SK-N-SH (cell line): ENCODE measurements at regions not wholly inside any gene's neighbourhood (a gene's known extent, or its start where the extent isn't known, plus 50 kb on each side); places are given as distances from the start of the nearest gene placed in this dataset.

ENCODE experiments used
- CTCF ChIA-PET: fragments of 300-600, 350-600 bp; formaldehyde crosslinking; extraction: SDS; loops from one replicate; lab custom pipeline; 2021; lab: Yijun Ruan, JAX
- POLR2A ChIA-PET: fragments of 350-600 bp; sonication (Branson Sonifier 250); formaldehyde crosslinking; extraction: SDS; loops from one replicate; lab custom pipeline; 2020; ENCODE audit warnings: antibody characterized with exemption, inconsistent platforms; lab: Yijun Ruan, JAX
- DNase-seq: peaks from one replicate; pipeline ENCODE4 v3.0.0; 2012
- H2AFZ ChIP-seq: fragments of 200-600 bp; sonication (generic); 2 replicates; pipeline ENCODE4 v1.8.1; 2016; ENCODE audit warnings: antibody characterized with exemption, mild to moderate bottlenecking, low read depth
- H3F3A ChIP-seq: fragments of 200-600 bp; sonication (generic); replicated peaks from 2 replicates; pipeline ENCODE3; 2016; ENCODE audit warnings: antibody characterized with exemption, mild to moderate bottlenecking; ENCODE audit not compliant: insufficient read depth
- H3K27ac ChIP-seq, 2 experiments: fragments of 200-500 bp in 1 of 2; fragments of 200-600 bp in 1 of 2; sonication (Bioruptor generic) in 1 of 2; sonication (generic), shearing (Covaris generic) in 1 of 2; 2 replicates each; pipeline versions ENCODE4 v1.5.1 to v1.6.1; 2014 to 2016; ENCODE audit warnings: low read depth in 2 of 2, inconsistent platforms in 1 of 2, low read length in 1 of 2, mild to moderate bottlenecking in 1 of 2, mixed read lengths in 1 of 2
- H3K27me3 ChIP-seq: fragments of 200-600 bp; sonication (generic), shearing (Covaris generic); 2 replicates; pipeline ENCODE4 v1.6.1; 2016; ENCODE audit warnings: mixed run types; ENCODE audit not compliant: insufficient read depth
- H3K36me3 ChIP-seq, 2 experiments: fragments of 200-500 bp in 1 of 2; fragments of 200-600 bp in 1 of 2; sonication (Bioruptor generic) in 1 of 2; sonication (generic) in 1 of 2; replicated peaks in 1 of 2; 2 replicates each; pipeline versions ENCODE3 to v1.5.1; 2014 to 2016; ENCODE audit warnings: low read length in 1 of 2, mild to moderate bottlenecking in 1 of 2; ENCODE audit not compliant: insufficient read depth in 2 of 2, control insufficient read depth in 1 of 2
- H3K4me1 ChIP-seq, 2 experiments: fragments of 200-500 bp in 1 of 2; fragments of 200-600 bp in 1 of 2; sonication (Bioruptor generic) in 1 of 2; sonication (generic), shearing (Covaris generic) in 1 of 2; 2 replicates each; pipeline versions ENCODE4 v1.5.1 to v1.6.1; 2014 to 2016; ENCODE audit warnings: low read depth in 1 of 2, low read length in 1 of 2, mixed run types in 1 of 2; ENCODE audit not compliant: insufficient read depth in 2 of 2, control insufficient read depth in 1 of 2
- H3K4me2 ChIP-seq: fragments of 200-600 bp; sonication (generic), shearing (Covaris generic); 2 replicates; pipeline ENCODE4 v1.6.1; 2017; ENCODE audit warnings: mixed run types
- H3K4me3 ChIP-seq, 2 experiments: fragments of 200-500 bp in 1 of 2; fragments of 200-600 bp in 1 of 2; sonication (Bioruptor generic) in 1 of 2; sonication (generic), shearing (Covaris generic) in 1 of 2; 2 replicates each; pipeline versions ENCODE4 v1.5.1 to v1.8.1; 2014 to 2016; ENCODE audit warnings: low read depth in 2 of 2, inconsistent platforms in 1 of 2, low read length in 1 of 2, mild to moderate bottlenecking in 1 of 2, mixed read lengths in 1 of 2, moderate library complexity in 1 of 2
- H3K79me2 ChIP-seq: fragments of 200-600 bp; sonication (generic); 2 replicates; pipeline ENCODE4 v1.8.1; 2017; ENCODE audit warnings: mild to moderate bottlenecking; ENCODE audit not compliant: insufficient read depth
- H3K9ac ChIP-seq: fragments of 200-600 bp; sonication (generic); 2 replicates; pipeline ENCODE4 v1.6.1; 2017; ENCODE audit warnings: mixed run types
- H3K9me2 ChIP-seq: fragments of 200-600 bp; sonication (generic); 2 replicates; pipeline ENCODE4 v1.6.1; 2017; ENCODE audit warnings: mixed run types
- H3K9me3 ChIP-seq: fragments of 200-600 bp; sonication (generic); 2 replicates; pipeline ENCODE4 v1.6.1; 2017; ENCODE audit warnings: mixed run types, mild to moderate bottlenecking, moderate library complexity
- H4K20me1 ChIP-seq: fragments of 200-600 bp; sonication (generic); 2 replicates; pipeline ENCODE4 v1.6.1; 2017; ENCODE audit warnings: mild to moderate bottlenecking, mixed run types; ENCODE audit not compliant: insufficient read depth
- CHD2 ChIP-seq: fragments of 150-350 bp; IDR thresholded peaks from 2 replicates; pipeline ENCODE4 v1.6.1; 2018; ENCODE audit warnings: low read length; ENCODE audit not compliant: partially characterized antibody
- ELF1 ChIP-seq: IDR thresholded peaks from 2 replicates; pipeline ENCODE4 v1.4.0; 2012
- EZH2phosphoT487 ChIP-seq: fragments of 200-600 bp; sonication (generic); IDR thresholded peaks from 2 replicates; pipeline ENCODE4 v1.6.1; 2017; ENCODE audit warnings: low read depth, mixed run types, mild to moderate bottlenecking, antibody characterized with exemption, moderate library complexity, borderline replicate concordance
- FOSL2 ChIP-seq: IDR thresholded peaks from 2 replicates; pipeline ENCODE4 v1.4.0; 2012; ENCODE audit warnings: low read depth, mild to moderate bottlenecking, moderate library complexity, borderline replicate concordance
- FOXM1 ChIP-seq: IDR thresholded peaks from 2 replicates; pipeline ENCODE4 v1.4.0; 2012; ENCODE audit warnings: low read depth, mild to moderate bottlenecking
- GATA2 ChIP-seq: sonication (generic); formaldehyde crosslinking; IDR thresholded peaks from 2 replicates; pipeline ENCODE4 v1.5.0; 2020; ENCODE audit warnings: mild to moderate bottlenecking, missing genetic modification reagents
- MXI1 ChIP-seq: IDR thresholded peaks from 2 replicates; pipeline ENCODE4 v1.6.1; 2012; ENCODE audit warnings: mild to moderate bottlenecking, low read depth, low read length, improper control_type of control experiment
- NRF1 ChIP-seq: IDR thresholded peaks from 2 replicates; pipeline ENCODE4 v1.6.1; 2012; ENCODE audit warnings: low read depth, mild to moderate bottlenecking, low read length
- RAD21 ChIP-seq: IDR thresholded peaks from 2 replicates; pipeline ENCODE4 v1.6.1; 2012; ENCODE audit warnings: mild to moderate bottlenecking, low read length
- RCOR1 ChIP-seq: fragments of 150-350 bp; IDR thresholded peaks from 2 replicates; pipeline ENCODE4 v1.6.1; 2017; ENCODE audit warnings: antibody characterized with exemption, low read length
- RFX5 ChIP-seq: IDR thresholded peaks from 2 replicates; pipeline ENCODE4 v1.6.1; 2012; ENCODE audit warnings: mild to moderate bottlenecking, improper control_type of control experiment, low read length
- RXRA ChIP-seq: IDR thresholded peaks from 2 replicates; pipeline ENCODE4 v1.4.0; 2012; ENCODE audit warnings: low read depth, mild to moderate bottlenecking, borderline replicate concordance
- SIN3A ChIP-seq: IDR thresholded peaks from 2 replicates; pipeline ENCODE4 v1.6.1; 2012; ENCODE audit warnings: low read depth, mild to moderate bottlenecking, low read length, moderate library complexity, borderline replicate concordance
- SMC3 ChIP-seq: IDR thresholded peaks from 2 replicates; pipeline ENCODE4 v1.6.1; 2012; ENCODE audit warnings: low read depth, low read length, improper control_type of control experiment
- TAF1 ChIP-seq: IDR thresholded peaks from 2 replicates; pipeline ENCODE4 v1.6.1; 2012; ENCODE audit warnings: low read depth, mild to moderate bottlenecking, low read length, moderate library complexity, borderline replicate concordance
- TCF12 ChIP-seq: IDR thresholded peaks from 2 replicates; pipeline ENCODE4 v1.4.0; 2012
- TEAD4 ChIP-seq: IDR thresholded peaks from 2 replicates; pipeline ENCODE4 v1.4.0; 2012; ENCODE audit warnings: mild to moderate bottlenecking, borderline replicate concordance; ENCODE audit not compliant: insufficient read depth
- WGBS: methylation state at CpG from one replicate; pipeline ENCODE4 v1.1.6; 2017; ENCODE audit warnings: low lambda C conversion rate; 5-methylcytosine and 5-hydroxymethylcytosine counted together
- TF ChIP-seq, protein P1 (sequence below): IDR thresholded peaks from 2 replicates; pipeline ENCODE4 v1.4.0; 2012; ENCODE audit warnings: low read depth
- TF ChIP-seq, protein P2 (sequence below): fragments of 200-600 bp; sonication (generic); IDR thresholded peaks from 2 replicates; pipeline ENCODE4 v1.6.1; 2017; ENCODE audit warnings: antibody characterized with exemption, mild to moderate bottlenecking, moderate library complexity
- TF ChIP-seq, protein P3 (sequence below): fragments of 150-350 bp; IDR thresholded peaks from 2 replicates; pipeline ENCODE4 v1.6.1; 2016; ENCODE audit warnings: mild to moderate bottlenecking, low read depth, low read length

DNA sequence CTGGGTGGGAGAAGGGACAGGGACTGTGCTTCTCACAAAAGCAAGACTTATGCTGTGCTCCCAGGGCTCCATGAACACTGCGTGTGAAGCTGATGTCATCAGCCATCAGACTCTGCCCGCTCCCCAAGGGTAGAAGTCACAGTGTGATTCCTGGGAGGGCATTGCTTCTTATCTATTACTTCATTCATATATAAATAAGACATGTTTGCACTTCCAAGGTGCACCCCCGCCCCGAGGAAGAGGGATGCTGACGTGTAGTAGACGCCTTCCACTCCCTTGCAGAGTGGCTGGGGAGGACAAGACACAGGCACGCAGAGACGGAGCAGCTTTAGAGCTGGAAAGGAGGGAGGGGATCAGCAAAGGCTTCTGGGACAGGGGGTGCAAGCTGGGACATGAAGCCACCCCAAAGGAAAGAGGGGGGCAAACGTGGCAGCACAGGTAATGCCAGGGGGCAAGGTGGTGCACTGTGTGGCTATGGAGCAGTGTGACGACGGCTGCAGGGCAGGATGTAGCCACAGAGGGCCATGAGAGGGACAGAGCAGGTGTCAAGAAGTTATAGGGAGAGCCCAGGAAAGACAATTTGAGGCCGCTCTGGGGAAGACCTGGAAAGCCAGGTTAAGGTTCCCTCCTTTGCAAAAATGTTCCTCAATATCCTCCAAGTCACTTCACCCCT is 558.5 kb downstream of the MN1 start:
- Histone ChIP-seq H3K9ac (no peak overlapping the region), H3K9me3 (no peaks in the 10 kb centered on the region), H3K4me1 (peaks cover 4 to 41% of the 10 kb centered on the region in 2 experiments; a peak in 3 of 4 replicates), H3K36me3 (no peaks in the 10 kb centered on the region), H3K4me2 (no peak overlapping the region), H3K27ac (no peak overlapping the region), H3K27me3 (no peaks in the 10 kb centered on the region), H3K9me2 (no peaks in the 10 kb centered on the region), H3K79me2 (no peaks in the 10 kb centered on the region), H3F3A (no peaks in the 10 kb centered on the region), H3K4me3 (no peak overlapping the region), H2AFZ (no peak overlapping the region), H4K20me1 (no peaks in the 10 kb centered on the region)
- ChIA-PET CTCF (interaction anchor here (0.6 kb wide), 1 partner anchor 87 kb away, joined by 3 read pairs; no protein-coding TSS in a partner anchor), POLR2A (no interaction called here)
- no peak for DNase-seq
- 65% methylated on average over 12 of the region's 12 CpGs for WGBS
- TF ChIP-seq RCOR1 (no peak), RXRA (no peak), NRF1 (no peak), FOXM1 (no peak), RFX5 (no peak), TCF12 (no peak), TAF1 (no peak), FOSL2 (no peak), RAD21 (no peak)
- TF ChIP-seq, protein P1, sequence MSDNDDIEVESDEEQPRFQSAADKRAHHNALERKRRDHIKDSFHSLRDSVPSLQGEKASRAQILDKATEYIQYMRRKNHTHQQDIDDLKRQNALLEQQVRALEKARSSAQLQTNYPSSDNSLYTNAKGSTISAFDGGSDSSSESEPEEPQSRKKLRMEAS: no peak
- TF ChIP-seq, protein P2, sequence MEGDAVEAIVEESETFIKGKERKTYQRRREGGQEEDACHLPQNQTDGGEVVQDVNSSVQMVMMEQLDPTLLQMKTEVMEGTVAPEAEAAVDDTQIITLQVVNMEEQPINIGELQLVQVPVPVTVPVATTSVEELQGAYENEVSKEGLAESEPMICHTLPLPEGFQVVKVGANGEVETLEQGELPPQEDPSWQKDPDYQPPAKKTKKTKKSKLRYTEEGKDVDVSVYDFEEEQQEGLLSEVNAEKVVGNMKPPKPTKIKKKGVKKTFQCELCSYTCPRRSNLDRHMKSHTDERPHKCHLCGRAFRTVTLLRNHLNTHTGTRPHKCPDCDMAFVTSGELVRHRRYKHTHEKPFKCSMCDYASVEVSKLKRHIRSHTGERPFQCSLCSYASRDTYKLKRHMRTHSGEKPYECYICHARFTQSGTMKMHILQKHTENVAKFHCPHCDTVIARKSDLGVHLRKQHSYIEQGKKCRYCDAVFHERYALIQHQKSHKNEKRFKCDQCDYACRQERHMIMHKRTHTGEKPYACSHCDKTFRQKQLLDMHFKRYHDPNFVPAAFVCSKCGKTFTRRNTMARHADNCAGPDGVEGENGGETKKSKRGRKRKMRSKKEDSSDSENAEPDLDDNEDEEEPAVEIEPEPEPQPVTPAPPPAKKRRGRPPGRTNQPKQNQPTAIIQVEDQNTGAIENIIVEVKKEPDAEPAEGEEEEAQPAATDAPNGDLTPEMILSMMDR: no peak

DNA sequence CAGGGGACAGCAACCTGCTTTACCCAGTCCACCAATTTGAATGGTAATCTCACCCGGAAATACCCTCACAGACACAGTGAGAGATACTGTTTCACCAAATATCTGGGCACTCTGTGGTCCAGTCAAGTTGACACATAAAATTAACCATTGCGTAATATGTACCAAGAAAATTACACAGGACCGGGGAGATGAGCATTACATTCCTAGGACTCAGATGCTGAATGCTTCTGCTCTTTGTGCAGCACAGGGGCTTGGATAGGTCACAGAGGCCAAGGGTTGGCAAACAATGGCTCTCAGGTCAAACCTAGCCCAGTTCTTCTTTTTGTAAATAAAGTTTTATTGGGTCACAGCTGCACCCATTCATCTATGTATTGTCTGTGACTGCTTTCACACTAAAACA is 557.2 kb downstream of the MN1 start:
- Histone ChIP-seq H3K9ac (no peak overlapping the region), H3K9me2 (no peaks in the 10 kb centered on the region), H3K4me2 (no peak overlapping the region), H3K79me2 (no peaks in the 10 kb centered on the region), H3K27me3 (no peaks in the 10 kb centered on the region), H3K9me3 (no peaks in the 10 kb centered on the region), H4K20me1 (no peaks in the 10 kb centered on the region), H3F3A (no peaks in the 10 kb centered on the region), H3K27ac (no peak overlapping the region), H3K4me1 (peaks cover 3 to 35% of the 10 kb centered on the region in 2 experiments; a peak in 3 of 4 replicates), H3K36me3 (no peaks in the 10 kb centered on the region), H3K4me3 (no peak overlapping the region), H2AFZ (no peak overlapping the region)
- WGBS: 67% methylated on average over 3 of the region's 3 CpGs
- no peak for DNase-seq
- ChIA-PET POLR2A (no interaction called here), CTCF (interaction anchor here (1.3 kb wide), 1 partner anchor 488 kb away, joined by 3 read pairs; no protein-coding TSS in a partner anchor)
- TF ChIP-seq TEAD4 (no peak), TCF12 (no peak), EZH2phosphoT487 (no peak), ELF1 (no peak), SIN3A (no peak), CHD2 (no peak), MXI1 (no peak), GATA2 (CRISPR knock-in tag) (no peak), SMC3 (no peak)
- TF ChIP-seq, protein P3, sequence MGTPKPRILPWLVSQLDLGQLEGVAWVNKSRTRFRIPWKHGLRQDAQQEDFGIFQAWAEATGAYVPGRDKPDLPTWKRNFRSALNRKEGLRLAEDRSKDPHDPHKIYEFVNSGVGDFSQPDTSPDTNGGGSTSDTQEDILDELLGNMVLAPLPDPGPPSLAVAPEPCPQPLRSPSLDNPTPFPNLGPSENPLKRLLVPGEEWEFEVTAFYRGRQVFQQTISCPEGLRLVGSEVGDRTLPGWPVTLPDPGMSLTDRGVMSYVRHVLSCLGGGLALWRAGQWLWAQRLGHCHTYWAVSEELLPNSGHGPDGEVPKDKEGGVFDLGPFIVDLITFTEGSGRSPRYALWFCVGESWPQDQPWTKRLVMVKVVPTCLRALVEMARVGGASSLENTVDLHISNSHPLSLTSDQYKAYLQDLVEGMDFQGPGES: no peak
